Activated CD4-positive, alpha-beta T cell treated with anti-CD3 and anti-CD28 coated beads, Interleukin-2, amount 10 ng/mL, durations not matched to agents 24 days and 14 days (primary cell): ENCODE measurements at regions not wholly inside any gene's neighbourhood (a gene's known extent, or its start where the extent isn't known, plus 50 kb on each side); places are given as distances from the start of the nearest gene placed in this dataset.

Source experiments
- DNase-seq: peaks from one replicate; pipeline ENCODE4 v3.0.0; 2022
- H3K27ac Mint-ChIP-seq: one replicate; pipeline ENCODE4 v1.8.0; 2022; ENCODE audit warnings: mild to moderate bottlenecking, mixed read lengths
- H3K27me3 Mint-ChIP-seq: one replicate; pipeline ENCODE4 v1.8.0; 2022; ENCODE audit warnings: mixed read lengths
- H3K36me3 Mint-ChIP-seq: one replicate; pipeline ENCODE4 v1.8.0; 2022; ENCODE audit warnings: low read depth, mild to moderate bottlenecking, mixed read lengths
- H3K4me1 Mint-ChIP-seq: one replicate; pipeline ENCODE4 v1.8.0; 2021; ENCODE audit warnings: mixed read lengths
- H3K4me3 Mint-ChIP-seq: one replicate; pipeline ENCODE4 v1.8.0; 2022; ENCODE audit warnings: mild to moderate bottlenecking, moderate library complexity, mixed read lengths
- H3K9me3 Mint-ChIP-seq: one replicate; pipeline ENCODE4 v1.8.0; 2021; ENCODE audit warnings: mixed read lengths
- intact Hi-C: fragments of 100-400 bp; cut with micrococcal nuclease; formaldehyde crosslinking; loops from one replicate; pipeline ENCODE4 v1.15.1; 2023

DNA sequence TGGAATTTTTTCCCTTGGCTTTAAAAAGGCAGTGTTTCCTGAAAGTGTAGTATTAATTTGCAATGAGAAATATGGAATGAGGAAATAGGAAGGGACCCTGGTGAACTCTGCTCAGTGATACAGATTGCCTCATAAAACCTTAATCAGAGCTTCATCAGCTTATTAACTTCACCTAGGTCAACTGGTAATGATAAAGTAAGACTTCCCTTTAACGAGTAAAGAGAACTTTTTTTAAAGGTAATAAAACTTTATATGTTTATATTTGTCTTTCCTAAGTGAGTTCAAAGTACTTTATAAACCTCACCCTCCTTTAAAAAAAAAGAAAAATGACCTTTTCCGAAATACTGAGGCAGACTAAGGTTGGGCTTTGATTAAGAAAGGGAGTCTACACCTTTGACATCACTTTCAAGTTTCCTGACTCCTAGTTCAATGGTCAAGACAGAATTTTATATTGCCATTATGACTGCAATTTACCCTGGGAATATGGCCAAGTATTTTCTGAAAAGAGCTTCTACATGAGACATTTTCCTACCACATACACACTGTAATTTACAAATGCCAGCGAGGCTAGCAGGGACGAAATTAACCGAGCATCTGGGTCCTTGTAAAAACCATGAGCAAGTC lies 706.3 kb upstream of the TENM3 start:
- H3K27ac Mint-ChIP-seq, result no peak overlapping the region
- H3K27me3 Mint-ChIP-seq, result no peaks in the 10 kb centered on the region
- no peaks in the 10 kb centered on the region for H3K4me1 Mint-ChIP-seq
- no peaks in the 10 kb centered on the region for H3K9me3 Mint-ChIP-seq
- H3K36me3 Mint-ChIP-seq, result no peaks in the 10 kb centered on the region
- DNase-seq, result no peak
- no peak overlapping the region for H3K4me3 Mint-ChIP-seq
- intact Hi-C loops, result no loop called here

DNA sequence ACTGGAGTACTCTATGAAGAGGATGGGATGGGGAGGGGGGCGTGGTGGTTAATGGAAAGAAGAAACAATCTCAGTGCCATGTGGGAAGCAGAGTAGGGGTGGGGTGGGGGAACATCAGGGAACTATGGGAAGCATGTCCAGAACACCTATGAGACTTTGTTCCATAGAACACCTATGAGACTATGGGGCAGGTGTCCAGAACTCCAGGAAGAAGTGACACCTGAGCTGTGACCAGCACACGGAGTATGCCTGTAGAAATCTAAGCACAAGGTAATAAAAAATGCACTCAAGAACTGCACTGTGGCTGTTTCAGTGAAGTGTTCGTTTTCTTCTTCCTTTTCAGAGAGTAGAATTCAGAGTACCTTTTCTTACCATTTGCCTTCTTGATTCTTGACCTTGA lies 704.8 kb upstream of the TENM3 start:
- no peak for DNase-seq
- Mint-ChIP-seq H3K36me3 (no peaks in the 10 kb centered on the region), H3K27me3 (no peaks in the 10 kb centered on the region), H3K27ac (no peak overlapping the region), H3K4me1 (no peaks in the 10 kb centered on the region), H3K4me3 (no peak overlapping the region), H3K9me3 (no peaks in the 10 kb centered on the region)
- intact Hi-C loops, result no loop called here

- H3K27me3 Mint-ChIP-seq, result no peaks in the 10 kb centered on the region
- no peaks in the 10 kb centered on the region for H3K4me1 Mint-ChIP-seq
- no peak overlapping the region for H3K4me3 Mint-ChIP-seq
- no peaks in the 10 kb centered on the region for H3K9me3 Mint-ChIP-seq
- intact Hi-C loops, result no loop called here
- no peak for DNase-seq
- H3K27ac Mint-ChIP-seq, result no peak overlapping the region
- H3K36me3 Mint-ChIP-seq, result no peaks in the 10 kb centered on the region
Measured at GRCh38 chr4:181541396-181541795, 701.8 kb upstream of the TENM3 start.

GRCh38 chr4:181548873-181549575 lies 694.2 kb upstream of the TENM3 start:
- H3K36me3 Mint-ChIP-seq, result no peaks in the 10 kb centered on the region

DNA sequence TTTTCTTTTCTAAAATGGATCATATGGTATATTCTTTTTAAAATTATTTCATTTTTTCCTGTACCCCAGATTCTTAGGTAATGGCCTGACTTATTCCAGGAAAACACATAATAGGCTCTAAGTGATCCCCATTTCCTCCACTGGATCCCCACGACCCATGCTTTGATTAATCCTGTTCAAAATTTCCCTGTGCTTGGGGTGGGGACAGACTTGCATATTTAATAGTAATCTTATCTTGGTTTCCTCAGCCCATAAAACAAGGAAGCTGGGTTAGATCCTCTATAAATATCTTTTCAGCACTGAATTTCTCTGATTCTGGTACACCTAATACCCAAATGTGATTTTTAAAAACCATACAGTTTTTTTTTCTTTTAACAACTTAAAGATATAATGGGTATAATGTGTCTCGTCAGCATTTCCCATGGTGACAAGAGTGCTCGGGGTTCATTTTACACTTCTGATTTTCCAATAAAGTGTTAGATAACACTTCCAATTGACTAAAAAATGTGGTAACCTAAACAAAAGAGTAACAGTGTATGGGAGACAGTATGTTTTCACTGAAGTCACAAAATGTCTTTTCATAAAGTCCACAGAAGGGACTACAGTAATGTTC lies 693.5 kb upstream of the TENM3 start:
- Mint-ChIP-seq H3K4me3 (no peak overlapping the region), H3K9me3 (no peaks in the 10 kb centered on the region), H3K4me1 (no peaks in the 10 kb centered on the region), H3K36me3 (no peaks in the 10 kb centered on the region), H3K27ac (no peak overlapping the region), H3K27me3 (no peaks in the 10 kb centered on the region)
- intact Hi-C loops, result no loop called here
- DNase-seq, result no peak

More at GRCh38 chr4:181548873-181549575, 694.2 kb upstream of the TENM3 start:
- no peaks in the 10 kb centered on the region for H3K9me3 Mint-ChIP-seq
- H3K4me1 Mint-ChIP-seq, result no peaks in the 10 kb centered on the region
- no peak overlapping the region for H3K4me3 Mint-ChIP-seq
- intact Hi-C loops, result no loop called here
- H3K27ac Mint-ChIP-seq, result no peak overlapping the region
- H3K27me3 Mint-ChIP-seq, result no peaks in the 10 kb centered on the region
- DNase-seq, result no peak

GRCh38 chr4:181550381-181550780 lies 692.8 kb upstream of the TENM3 start:
- no peaks in the 10 kb centered on the region for H3K27me3 Mint-ChIP-seq
- no peaks in the 10 kb centered on the region for H3K9me3 Mint-ChIP-seq
- DNase-seq, result no peak
- no peaks in the 10 kb centered on the region for H3K36me3 Mint-ChIP-seq
- no peak overlapping the region for H3K27ac Mint-ChIP-seq
- intact Hi-C loops, result no loop called here
- H3K4me3 Mint-ChIP-seq, result no peak overlapping the region
- no peaks in the 10 kb centered on the region for H3K4me1 Mint-ChIP-seq

- H3K36me3 Mint-ChIP-seq, result no peaks in the 10 kb centered on the region
- intact Hi-C loops, result no loop called here
- no peaks in the 10 kb centered on the region for H3K4me1 Mint-ChIP-seq
- H3K27me3 Mint-ChIP-seq, result no peaks in the 10 kb centered on the region
- DNase-seq, result no peak
- H3K4me3 Mint-ChIP-seq, result no peak overlapping the region
- H3K9me3 Mint-ChIP-seq, result peaks cover 4% of the 10 kb centered on the region
- H3K27ac Mint-ChIP-seq, result no peak overlapping the region
Measured at GRCh38 chr4:181559637-181560036, 683.6 kb upstream of the TENM3 start.

GRCh38 chr4:181562399-181562798 lies 680.8 kb upstream of the TENM3 start:
- H3K9me3 Mint-ChIP-seq, result peaks cover 4% of the 10 kb centered on the region
- H3K27me3 Mint-ChIP-seq, result no peaks in the 10 kb centered on the region
- no peak overlapping the region for H3K4me3 Mint-ChIP-seq
- no peak for DNase-seq
- intact Hi-C loops, result no loop called here
- no peak overlapping the region for H3K27ac Mint-ChIP-seq
- H3K4me1 Mint-ChIP-seq, result no peaks in the 10 kb centered on the region
- no peaks in the 10 kb centered on the region for H3K36me3 Mint-ChIP-seq

DNA sequence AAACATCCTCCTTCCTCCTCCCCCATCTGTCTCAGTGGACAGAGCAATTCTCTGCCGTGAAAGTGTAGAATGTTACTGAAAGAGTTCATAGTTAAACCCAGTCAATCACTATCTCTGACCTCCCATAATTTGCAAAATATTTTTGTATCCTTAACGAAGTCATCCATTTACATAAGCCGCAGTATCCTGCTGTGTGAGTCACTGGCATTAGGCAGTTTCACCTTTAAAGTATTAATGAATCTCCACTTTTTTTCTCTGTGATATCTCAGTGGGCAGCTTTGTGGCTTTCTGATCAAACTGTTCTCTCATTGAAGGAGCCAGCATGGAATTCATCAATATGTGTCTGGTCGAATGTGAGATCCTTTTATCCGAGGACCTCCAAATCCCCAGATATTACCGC lies 678.6 kb upstream of the TENM3 start:
- Mint-ChIP-seq H3K9me3 (peaks cover 4% of the 10 kb centered on the region), H3K36me3 (no peaks in the 10 kb centered on the region), H3K4me3 (no peak overlapping the region), H3K27me3 (no peaks in the 10 kb centered on the region), H3K4me1 (no peaks in the 10 kb centered on the region), H3K27ac (no peak overlapping the region)
- intact Hi-C loops, result no loop called here
- no peak for DNase-seq

DNA sequence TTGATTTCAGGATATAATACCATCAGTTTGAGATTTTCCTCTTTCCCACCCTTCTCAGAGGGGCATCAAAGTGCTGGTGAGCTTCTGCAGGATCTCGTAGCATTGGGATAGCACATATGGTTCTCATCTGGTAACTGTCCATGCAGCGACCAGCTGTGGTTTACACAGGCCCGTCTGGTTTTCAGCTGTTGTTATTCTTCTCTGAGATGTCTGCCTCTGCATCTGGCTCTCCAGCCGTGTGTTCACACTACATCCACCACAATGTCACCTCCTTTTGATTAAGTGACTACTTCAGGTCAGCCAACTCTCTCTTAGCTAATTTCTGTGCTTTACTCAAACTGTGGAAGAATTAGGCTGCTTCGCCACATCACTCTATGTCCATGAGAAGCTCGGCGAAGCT lies 676.7 kb upstream of the TENM3 start:
- intact Hi-C loops, result no loop called here
- no peaks in the 10 kb centered on the region for H3K4me1 Mint-ChIP-seq

GRCh38 chr4:181569553-181569952 lies 673.6 kb upstream of the TENM3 start:
- intact Hi-C loops, result no loop called here
- Mint-ChIP-seq H3K9me3 (no peaks in the 10 kb centered on the region), H3K36me3 (no peaks in the 10 kb centered on the region), H3K27ac (no peak overlapping the region), H3K27me3 (no peaks in the 10 kb centered on the region), H3K4me1 (no peaks in the 10 kb centered on the region), H3K4me3 (no peak overlapping the region)
- no peak for DNase-seq

More for the DNA sequence above, 676.7 kb upstream of the TENM3 start:
- H3K36me3 Mint-ChIP-seq, result no peaks in the 10 kb centered on the region
- no peaks in the 10 kb centered on the region for H3K27me3 Mint-ChIP-seq
- no peaks in the 10 kb centered on the region for H3K9me3 Mint-ChIP-seq
- no peak overlapping the region for H3K4me3 Mint-ChIP-seq
- DNase-seq, result no peak
- H3K27ac Mint-ChIP-seq, result no peak overlapping the region

- Mint-ChIP-seq H3K27ac (no peak overlapping the region), H3K9me3 (peaks cover 6% of the 10 kb centered on the region), H3K4me1 (no peaks in the 10 kb centered on the region), H3K27me3 (no peaks in the 10 kb centered on the region), H3K36me3 (no peaks in the 10 kb centered on the region), H3K4me3 (no peak overlapping the region)
- DNase-seq, result no peak
- intact Hi-C loops, result no loop called here
Measured at GRCh38 chr4:181578911-181579310, 664.3 kb upstream of the TENM3 start.

DNA sequence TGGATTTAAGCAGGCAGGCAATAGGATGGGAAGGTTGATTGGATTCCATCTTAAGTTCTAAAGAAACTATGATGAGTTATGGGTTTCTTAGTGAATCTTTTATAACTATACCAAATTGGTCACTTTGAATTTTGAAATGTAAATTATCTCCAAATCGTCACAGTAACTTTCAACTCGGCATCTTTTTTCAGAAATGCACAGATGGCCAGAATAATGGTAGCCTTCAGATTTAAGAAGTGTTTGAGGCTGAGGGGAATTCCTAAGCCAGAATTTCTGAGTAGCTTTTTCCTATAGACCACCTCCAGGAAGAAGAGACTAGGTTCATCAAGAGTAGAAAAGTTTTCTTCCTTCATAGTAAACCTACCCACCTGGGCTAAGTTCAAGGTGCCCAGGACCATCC lies 663.7 kb upstream of the TENM3 start:
- no peaks in the 10 kb centered on the region for H3K36me3 Mint-ChIP-seq
- no peaks in the 10 kb centered on the region for H3K4me1 Mint-ChIP-seq
- no peaks in the 10 kb centered on the region for H3K27me3 Mint-ChIP-seq
- DNase-seq, result no peak
- no peak overlapping the region for H3K27ac Mint-ChIP-seq
- no peak overlapping the region for H3K4me3 Mint-ChIP-seq
- H3K9me3 Mint-ChIP-seq, result peaks cover 6% of the 10 kb centered on the region
- intact Hi-C loops, result no loop called here

DNA sequence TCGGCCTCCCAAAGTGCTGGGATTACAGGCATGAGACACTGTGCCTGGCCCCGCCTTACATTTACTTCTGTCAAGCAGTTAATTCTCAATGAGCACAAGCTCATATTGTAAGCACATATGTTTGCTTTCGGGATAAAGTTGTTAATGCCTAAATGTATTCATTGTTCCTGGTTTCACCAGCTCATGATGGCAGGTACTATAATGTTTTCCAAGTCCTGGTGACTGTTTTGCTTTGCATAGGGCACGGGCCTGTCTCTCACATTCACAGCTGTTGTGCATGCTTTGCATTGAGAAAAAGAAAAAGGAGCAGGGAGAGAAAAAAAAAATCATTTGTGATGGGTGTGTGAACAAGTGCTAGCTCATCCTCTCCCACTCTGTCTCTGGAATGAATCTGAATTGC lies 661.2 kb upstream of the TENM3 start:
- H3K27ac Mint-ChIP-seq, result no peak overlapping the region
- intact Hi-C loops, result no loop called here
- H3K4me1 Mint-ChIP-seq, result no peaks in the 10 kb centered on the region
- no peak for DNase-seq
- H3K36me3 Mint-ChIP-seq, result no peaks in the 10 kb centered on the region
- H3K27me3 Mint-ChIP-seq, result no peaks in the 10 kb centered on the region
- H3K4me3 Mint-ChIP-seq, result no peak overlapping the region
- H3K9me3 Mint-ChIP-seq, result peaks cover 6% of the 10 kb centered on the region
